ENCODE measurements at regions not wholly inside any gene's neighbourhood (a gene's known extent, or its start where the extent isn't known, plus 50 kb on each side); places are given as distances from the start of the nearest gene placed in this dataset.

DNA sequence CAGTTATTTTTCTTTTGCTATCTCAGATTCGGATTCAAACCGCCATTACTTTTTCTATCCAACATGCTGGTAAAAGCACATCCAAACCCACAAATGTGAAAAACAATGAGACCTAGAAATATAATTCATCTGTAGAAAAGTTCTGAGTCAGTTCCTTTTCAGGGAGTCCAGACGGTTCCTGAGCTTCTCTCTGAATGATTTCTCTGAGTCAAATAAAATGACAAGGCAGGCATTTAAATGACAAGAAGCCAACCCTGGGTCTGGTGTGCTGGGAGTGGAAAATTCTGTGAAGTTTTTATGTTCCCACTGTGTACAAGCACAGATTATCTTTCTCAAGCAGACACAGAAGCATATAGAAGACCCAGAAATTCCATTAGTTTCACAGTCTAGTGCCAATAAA lies 96.3 kb upstream of the ANKRD1 start:
- CTCF ChIA-PET = interaction anchor here (1.0 to 1.2 kb wide), 2 partner anchors 11 to 233 kb away, joined by 3 read pairs; no protein-coding TSS in a partner anchor

GRCh38 chr10:91021901-91022300 lies 101.0 kb upstream of the ANKRD1 start:
- POLR2A ChIA-PET = no interaction called here

More for the DNA sequence above, 96.3 kb upstream of the ANKRD1 start:
- POLR2A ChIA-PET = interaction anchor here (0.5 to 0.6 kb wide), 2 partner anchors 145 to 246 kb away, joined by 4 to 8 read pairs; no protein-coding TSS in a partner anchor
- H3K36me3 ChIP-seq (ENCODE audit: control insufficient read depth in 2 of 2, extremely low read depth in 1 of 2, insufficient read depth in 1 of 2, low read length in 1 of 2) = no peaks in the 10 kb centered on the region
- Mint-ChIP-seq H3K9me3 (no peaks in the 10 kb centered on the region), H3K27ac (no peak overlapping the region), H3K36me3 (no peaks in the 10 kb centered on the region), H3K27me3 (peaks cover 6 to 14% of the 10 kb centered on the region in 2 donors), H3K4me1 (no peaks in the 10 kb centered on the region), H3K4me3 (no peak overlapping the region)
- no peak for DNase-seq
- no peaks in the 10 kb centered on the region for H3K27me3 ChIP-seq (replicated peaks in 1 of 2; ENCODE audit: control insufficient read depth in 2 of 2, extremely low read depth in 1 of 2, insufficient read depth in 2 of 2, low read length in 1 of 2)
- H3K27ac ChIP-seq (ENCODE audit: low read length) = no peak overlapping the region
- no peak overlapping the region for H3K4me3 ChIP-seq (ENCODE audit: control insufficient read depth in 1 of 2, extremely low read depth in 1 of 2, low read length in 1 of 2)
- no peaks in the 10 kb centered on the region for H3K4me1 ChIP-seq (ENCODE audit: control insufficient read depth in 1 of 2, extremely low read depth in 1 of 2, insufficient read depth in 2 of 2, low read length in 2 of 2)
- H3K9me3 ChIP-seq = no peaks in the 10 kb centered on the region
- 33% methylated on average over 1 of the region's 3 CpGs for WGBS (ENCODE audit: insufficient coverage)
- no peak for ATAC-seq (replicated peaks in 1 of 4)

DNA sequence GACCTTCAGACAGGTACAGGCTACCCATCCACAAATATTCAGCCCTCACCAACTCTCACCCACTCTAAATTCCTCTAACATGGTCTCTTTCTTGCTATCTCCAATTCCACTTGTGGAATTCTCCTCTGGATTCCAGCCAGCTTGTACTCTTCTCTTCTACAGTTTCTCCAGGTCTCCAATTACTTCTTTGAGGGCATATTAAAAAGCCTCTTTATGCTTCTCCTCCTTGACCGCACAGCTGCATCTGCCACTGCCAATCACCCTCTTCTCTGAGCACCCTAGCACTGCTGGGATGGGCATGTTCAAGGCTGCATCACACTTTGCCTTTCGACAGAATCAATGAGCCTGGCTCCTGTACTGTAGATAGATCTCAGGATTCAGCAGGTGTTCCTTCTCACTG lies 101.5 kb upstream of the ANKRD1 start:
- POLR2A ChIA-PET = no interaction called here
- 79% methylated on average over 2 of the region's 2 CpGs for WGBS (ENCODE audit: insufficient coverage)
- H3K4me3 ChIP-seq (ENCODE audit: control insufficient read depth in 1 of 2, extremely low read depth in 1 of 2, low read length in 1 of 2) = no peak overlapping the region
- Mint-ChIP-seq H3K4me1 (no peaks in the 10 kb centered on the region), H3K27ac (no peak overlapping the region), H3K9me3 (no peaks in the 10 kb centered on the region), H3K36me3 (no peaks in the 10 kb centered on the region), H3K27me3 (peaks cover 3% of the 10 kb centered on the region in 2 donors), H3K4me3 (no peak overlapping the region)
- H3K9me3 ChIP-seq = no peaks in the 10 kb centered on the region
- no peaks in the 10 kb centered on the region for H3K36me3 ChIP-seq (ENCODE audit: control insufficient read depth in 2 of 2, extremely low read depth in 1 of 2, insufficient read depth in 1 of 2, low read length in 1 of 2)
- CTCF ChIA-PET = interaction anchor here (1.1 to 1.6 kb wide), 2 partner anchors 16 to 17 kb away, joined by 3 to 4 read pairs; no protein-coding TSS in a partner anchor
- peaks cover 0 to 2% of the 10 kb centered on the region in 2 experiments for H3K27me3 ChIP-seq (replicated peaks in 1 of 2; ENCODE audit: control insufficient read depth in 2 of 2, extremely low read depth in 1 of 2, insufficient read depth in 2 of 2, low read length in 1 of 2)
- H3K4me1 ChIP-seq (ENCODE audit: control insufficient read depth in 1 of 2, extremely low read depth in 1 of 2, insufficient read depth in 2 of 2, low read length in 2 of 2) = no peaks in the 10 kb centered on the region
- no peak overlapping the region for H3K27ac ChIP-seq (ENCODE audit: low read length)
- ATAC-seq (replicated peaks in 1 of 4) (no peak), DNase-seq (no peak)

More at GRCh38 chr10:91021901-91022300, 101.0 kb upstream of the ANKRD1 start:
- H3K27ac Mint-ChIP-seq = no peak overlapping the region
- no peaks in the 10 kb centered on the region for H3K4me1 Mint-ChIP-seq
- H3K9me3 Mint-ChIP-seq = no peaks in the 10 kb centered on the region
- peaks cover 0 to 2% of the 10 kb centered on the region in 2 experiments for H3K27me3 ChIP-seq (replicated peaks in 1 of 2; ENCODE audit: control insufficient read depth in 2 of 2, extremely low read depth in 1 of 2, insufficient read depth in 2 of 2, low read length in 1 of 2)
- H3K4me3 ChIP-seq (ENCODE audit: control insufficient read depth in 1 of 2, extremely low read depth in 1 of 2, low read length in 1 of 2) = no peak overlapping the region
- H3K9me3 ChIP-seq = no peaks in the 10 kb centered on the region
- ATAC-seq (replicated peaks in 1 of 4) = no peak
- CTCF ChIA-PET = no interaction called here
- no peak for DNase-seq
- WGBS (ENCODE audit: insufficient coverage) = no CpG with 5 or more reads among the region's 3 CpGs
- peaks cover 3% of the 10 kb centered on the region in 2 donors for H3K27me3 Mint-ChIP-seq
- H3K4me3 Mint-ChIP-seq = no peak overlapping the region
- H3K27ac ChIP-seq (ENCODE audit: low read length) = no peak overlapping the region
- H3K4me1 ChIP-seq (ENCODE audit: control insufficient read depth in 1 of 2, extremely low read depth in 1 of 2, insufficient read depth in 2 of 2, low read length in 2 of 2) = no peaks in the 10 kb centered on the region
- no peaks in the 10 kb centered on the region for H3K36me3 Mint-ChIP-seq
- H3K36me3 ChIP-seq (ENCODE audit: control insufficient read depth in 2 of 2, extremely low read depth in 1 of 2, insufficient read depth in 1 of 2, low read length in 1 of 2) = no peaks in the 10 kb centered on the region

DNA sequence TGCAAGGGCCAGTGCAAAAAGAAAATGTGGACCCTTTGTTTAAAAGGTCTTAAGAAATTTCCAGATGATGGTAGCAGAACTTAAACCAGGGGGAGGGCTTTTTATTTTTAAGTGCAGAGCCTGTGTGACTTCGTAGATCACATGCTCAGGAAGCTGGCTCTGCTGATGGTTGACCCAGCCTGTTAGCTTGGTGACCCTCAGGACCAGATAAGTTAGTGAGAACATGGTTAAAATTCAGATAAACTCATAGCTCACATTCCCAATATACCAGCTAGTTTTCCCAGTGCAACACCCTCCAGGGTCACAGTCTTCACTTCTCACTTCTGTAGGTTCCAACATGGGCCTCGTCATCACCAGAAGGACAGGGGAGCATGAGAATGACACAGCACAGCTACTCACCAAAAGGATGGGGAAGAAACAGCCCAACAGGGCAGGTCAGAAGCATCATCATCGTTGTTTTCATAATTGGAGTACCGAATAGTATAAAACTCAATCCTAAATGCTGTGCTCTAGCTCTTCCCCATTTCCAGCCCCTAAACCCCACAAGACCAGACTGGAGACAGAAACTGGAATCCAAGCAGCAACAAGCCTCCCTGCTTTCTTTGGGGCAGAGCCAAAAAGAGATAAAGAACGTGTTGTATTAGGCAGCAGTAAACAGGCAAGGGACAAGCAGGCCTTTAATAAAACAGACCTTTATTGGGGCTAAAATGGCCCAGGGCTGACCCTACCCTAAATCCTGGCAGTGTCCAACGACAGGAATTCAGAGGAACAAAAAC lies 102.2 kb upstream of the ANKRD1 start:
- H3K4me1 ChIP-seq (ENCODE audit: control insufficient read depth in 1 of 2, extremely low read depth in 1 of 2, insufficient read depth in 2 of 2, low read length in 2 of 2) = no peaks in the 10 kb centered on the region
- H3K9me3 ChIP-seq = no peaks in the 10 kb centered on the region
- no peaks in the 10 kb centered on the region for H3K9me3 Mint-ChIP-seq
- WGBS (ENCODE audit: insufficient coverage) = 84% methylated on average over 3 of the region's 6 CpGs
- peaks cover 0 to 2% of the 10 kb centered on the region in 2 experiments for H3K27me3 ChIP-seq (replicated peaks in 1 of 2; ENCODE audit: control insufficient read depth in 2 of 2, extremely low read depth in 1 of 2, insufficient read depth in 2 of 2, low read length in 1 of 2)
- H3K4me1 Mint-ChIP-seq = no peaks in the 10 kb centered on the region
- ChIA-PET POLR2A (interaction anchor here in 1 of 2 donors (0.6 kb wide), 1 partner anchor 916 kb away, joined by 4 read pairs; no protein-coding TSS in a partner anchor), CTCF (interaction anchor here (0.7 to 1.6 kb wide), 3 partner anchors 17 to 1581 kb away, joined by 3 to 4 read pairs (median 3); no protein-coding TSS in a partner anchor)
- H3K27me3 Mint-ChIP-seq = peaks cover 3% of the 10 kb centered on the region in 2 donors
- H3K4me3 ChIP-seq (ENCODE audit: control insufficient read depth in 1 of 2, extremely low read depth in 1 of 2, low read length in 1 of 2) = no peak overlapping the region
- no peak overlapping the region for H3K27ac ChIP-seq (ENCODE audit: low read length)
- no peak overlapping the region for H3K4me3 Mint-ChIP-seq
- no peaks in the 10 kb centered on the region for H3K36me3 Mint-ChIP-seq
- no peak overlapping the region for H3K27ac Mint-ChIP-seq
- no peaks in the 10 kb centered on the region for H3K36me3 ChIP-seq (ENCODE audit: control insufficient read depth in 2 of 2, extremely low read depth in 1 of 2, insufficient read depth in 1 of 2, low read length in 1 of 2)
- no peak for DNase-seq
- no peak for ATAC-seq (replicated peaks in 1 of 4)

- ChIA-PET POLR2A (no interaction called here), CTCF (interaction anchor here (0.7 to 1.6 kb wide), 2 partner anchors 18 to 1580 kb away, joined by 3 to 4 read pairs; no protein-coding TSS in a partner anchor)
- H3K27ac ChIP-seq (ENCODE audit: low read length) = no peak overlapping the region
- WGBS (ENCODE audit: insufficient coverage) = 100% methylated on average over 1 of the region's 7 CpGs
- Mint-ChIP-seq H3K9me3 (no peaks in the 10 kb centered on the region), H3K4me1 (no peaks in the 10 kb centered on the region), H3K36me3 (no peaks in the 10 kb centered on the region), H3K27ac (no peak overlapping the region), H3K27me3 (peaks cover 3% of the 10 kb centered on the region in 2 donors), H3K4me3 (no peak overlapping the region)
- H3K27me3 ChIP-seq (replicated peaks in 1 of 2; ENCODE audit: control insufficient read depth in 2 of 2, extremely low read depth in 1 of 2, insufficient read depth in 2 of 2, low read length in 1 of 2) = peaks cover 0 to 2% of the 10 kb centered on the region in 2 experiments
- DNase-seq (no peak), ATAC-seq (replicated peaks in 1 of 4) (no peak)
- H3K4me1 ChIP-seq (ENCODE audit: control insufficient read depth in 1 of 2, extremely low read depth in 1 of 2, insufficient read depth in 2 of 2, low read length in 2 of 2) = no peaks in the 10 kb centered on the region
- no peaks in the 10 kb centered on the region for H3K36me3 ChIP-seq (ENCODE audit: control insufficient read depth in 2 of 2, extremely low read depth in 1 of 2, insufficient read depth in 1 of 2, low read length in 1 of 2)
- H3K4me3 ChIP-seq (ENCODE audit: control insufficient read depth in 1 of 2, extremely low read depth in 1 of 2, low read length in 1 of 2) = no peak overlapping the region
- H3K9me3 ChIP-seq = no peaks in the 10 kb centered on the region
Measured at GRCh38 chr10:91023700-91024398, 103.0 kb upstream of the ANKRD1 start.

- Histone ChIP-seq H3K4me3 (ENCODE audit: control insufficient read depth in 1 of 2, extremely low read depth in 1 of 2, low read length in 1 of 2) (no peak overlapping the region), H3K27ac (ENCODE audit: low read length) (no peak overlapping the region), H3K27me3 (replicated peaks in 1 of 2; ENCODE audit: control insufficient read depth in 2 of 2, extremely low read depth in 1 of 2, insufficient read depth in 2 of 2, low read length in 1 of 2) (peaks cover 0 to 2% of the 10 kb centered on the region in 2 experiments), H3K36me3 (ENCODE audit: control insufficient read depth in 2 of 2, extremely low read depth in 1 of 2, insufficient read depth in 1 of 2, low read length in 1 of 2) (no peaks in the 10 kb centered on the region), H3K9me3 (no peaks in the 10 kb centered on the region), H3K4me1 (ENCODE audit: control insufficient read depth in 1 of 2, extremely low read depth in 1 of 2, insufficient read depth in 2 of 2, low read length in 2 of 2) (no peaks in the 10 kb centered on the region)
- H3K4me3 Mint-ChIP-seq = no peak overlapping the region
- ATAC-seq (replicated peaks in 1 of 4) (no peak), DNase-seq (no peak)
- no peaks in the 10 kb centered on the region for H3K36me3 Mint-ChIP-seq
- 88% methylated on average over 1 of the region's 3 CpGs for whole genome bisulfite sequencing (ENCODE audit: insufficient coverage)
- ChIA-PET CTCF (no interaction called here), POLR2A (no interaction called here)
- peaks cover under 1 to 3% of the 10 kb centered on the region in 2 donors for H3K27me3 Mint-ChIP-seq
- H3K27ac Mint-ChIP-seq = no peak overlapping the region
- H3K9me3 Mint-ChIP-seq = no peaks in the 10 kb centered on the region
- no peaks in the 10 kb centered on the region for H3K4me1 Mint-ChIP-seq
Measured at GRCh38 chr10:91024541-91024940, 103.7 kb upstream of the ANKRD1 start.
